Endodermal cell (in vitro differentiated cells): ENCODE measurements at regions not wholly inside any gene's neighbourhood (a gene's known extent, or its start where the extent isn't known, plus 50 kb on each side); places are given as distances from the start of the nearest gene placed in this dataset.

ENCODE experiments used
- DNase-seq: peaks from one replicate; pipeline ENCODE4 v3.0.0-alpha.2; 2017
- H3K27ac ChIP-seq: 2 replicates; pipeline ENCODE4 v1.5.1; 2013; ENCODE audit warnings: mild to moderate bottlenecking, low read depth, low read length, moderate library complexity
- H3K27me3 ChIP-seq: 2 replicates; pipeline ENCODE4 v1.6.1; 2013; ENCODE audit warnings: mild to moderate bottlenecking, low read length, moderate library complexity; ENCODE audit not compliant: insufficient read depth, control insufficient read depth, poor library complexity, severe bottlenecking
- H3K36me3 ChIP-seq: 2 replicates; pipeline ENCODE4 v1.7.0; 2013; ENCODE audit warnings: mild to moderate bottlenecking, low read length, moderate library complexity; ENCODE audit not compliant: control insufficient read depth, insufficient read depth
- H3K4me1 ChIP-seq: one replicate; pipeline ENCODE4 v1.7.0; 2013; ENCODE audit warnings: low read length; ENCODE audit not compliant: control insufficient read depth, insufficient read depth
- H3K4me3 ChIP-seq: 2 replicates; pipeline ENCODE4 v1.5.1; 2013; ENCODE audit warnings: mild to moderate bottlenecking, low read length, moderate library complexity
- H3K9ac ChIP-seq: 2 replicates; pipeline ENCODE4 v1.6.1; 2013; ENCODE audit warnings: mild to moderate bottlenecking, low read length, moderate library complexity; ENCODE audit not compliant: poor library complexity, severe bottlenecking; ENCODE audit errors: extremely low read depth
- H3K9me3 ChIP-seq: 2 replicates; pipeline ENCODE4 v1.6.1; 2013; ENCODE audit warnings: mild to moderate bottlenecking, low read length, moderate library complexity; ENCODE audit not compliant: control insufficient read depth
- H3K27ac Mint-ChIP-seq: 2 replicates; pipeline ENCODE4 v1.8.0; 2020; ENCODE audit warnings: mixed read lengths
- H3K27me3 Mint-ChIP-seq: 2 replicates; pipeline ENCODE4 v1.8.0; 2021; ENCODE audit warnings: mild to moderate bottlenecking, mixed read lengths; ENCODE audit not compliant: insufficient read depth
- H3K36me3 Mint-ChIP-seq: 2 replicates; pipeline ENCODE4 v1.8.0; 2020; ENCODE audit warnings: low read depth, mixed read lengths
- H3K4me1 Mint-ChIP-seq: 2 replicates; pipeline ENCODE4 v1.8.0; 2020; ENCODE audit warnings: mixed read lengths
- H3K4me3 Mint-ChIP-seq: 2 replicates; pipeline ENCODE4 v1.8.0; 2020; ENCODE audit warnings: mild to moderate bottlenecking, moderate library complexity, mixed read lengths
- H3K9me3 Mint-ChIP-seq: 2 replicates; pipeline ENCODE4 v1.8.0; 2020; ENCODE audit warnings: mild to moderate bottlenecking, mixed read lengths
- WGBS, 2 experiments: methylation state at CpG; one replicate each; pipeline versions ENCODE4 v1.1.5 to v1.1.7; 2013; ENCODE audit warnings: missing lambda C conversion rate in 2 of 2, mixed read lengths in 1 of 2; ENCODE audit not compliant: insufficient coverage in 1 of 2, insufficient read length in 1 of 2; 5-methylcytosine and 5-hydroxymethylcytosine counted together
- TF ChIP-seq, protein P1 (sequence below): fragments of 200-600 bp; sonication (generic); conservative IDR thresholded peaks from 2 replicates; pipeline ENCODE4 v1.5.0; 2021; ENCODE audit warnings: antibody characterized with exemption, mild to moderate bottlenecking

DNA sequence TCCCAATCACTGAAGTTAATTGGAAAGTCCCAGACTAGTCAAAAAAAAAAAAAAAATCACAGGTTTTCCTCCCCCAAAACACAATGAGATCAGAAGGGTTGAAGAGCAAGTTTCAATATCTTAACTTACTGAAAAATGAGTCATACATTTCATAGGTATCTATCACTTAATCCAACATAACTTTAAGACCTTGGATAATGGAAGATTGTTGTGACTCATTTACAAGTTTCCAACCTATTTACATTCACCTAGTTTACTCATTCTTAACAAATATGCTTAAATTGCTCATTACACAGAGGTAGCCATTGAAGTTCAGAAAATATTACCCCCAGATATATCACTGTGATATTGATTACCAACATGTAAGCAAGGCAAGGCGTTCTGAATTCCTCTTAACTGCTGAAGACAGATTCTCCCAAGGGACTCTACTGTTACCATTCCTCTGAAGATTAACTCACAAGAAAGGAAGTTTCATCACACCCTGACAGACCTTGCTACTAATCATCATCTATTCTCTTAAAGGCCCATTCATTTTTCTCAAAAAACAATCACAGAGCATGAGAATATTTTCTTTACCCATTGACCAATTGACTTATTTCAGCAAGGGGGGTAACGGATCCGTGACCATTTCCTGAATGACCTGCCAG lies 563.8 kb downstream of the TLE1 start:
- Histone ChIP-seq H3K27ac (no peak overlapping the region), H3K4me3 (no peak overlapping the region), H3K4me1 (no peaks in the 10 kb centered on the region), H3K27me3 (no peaks in the 10 kb centered on the region), H3K9me3 (no peaks in the 10 kb centered on the region), H3K9ac (no peak overlapping the region), H3K36me3 (no peaks in the 10 kb centered on the region)
- no peaks in the 10 kb centered on the region for H3K27me3 Mint-ChIP-seq
- H3K27ac Mint-ChIP-seq, result no peak overlapping the region
- no peaks in the 10 kb centered on the region for H3K36me3 Mint-ChIP-seq
- TF ChIP-seq, protein P1, sequence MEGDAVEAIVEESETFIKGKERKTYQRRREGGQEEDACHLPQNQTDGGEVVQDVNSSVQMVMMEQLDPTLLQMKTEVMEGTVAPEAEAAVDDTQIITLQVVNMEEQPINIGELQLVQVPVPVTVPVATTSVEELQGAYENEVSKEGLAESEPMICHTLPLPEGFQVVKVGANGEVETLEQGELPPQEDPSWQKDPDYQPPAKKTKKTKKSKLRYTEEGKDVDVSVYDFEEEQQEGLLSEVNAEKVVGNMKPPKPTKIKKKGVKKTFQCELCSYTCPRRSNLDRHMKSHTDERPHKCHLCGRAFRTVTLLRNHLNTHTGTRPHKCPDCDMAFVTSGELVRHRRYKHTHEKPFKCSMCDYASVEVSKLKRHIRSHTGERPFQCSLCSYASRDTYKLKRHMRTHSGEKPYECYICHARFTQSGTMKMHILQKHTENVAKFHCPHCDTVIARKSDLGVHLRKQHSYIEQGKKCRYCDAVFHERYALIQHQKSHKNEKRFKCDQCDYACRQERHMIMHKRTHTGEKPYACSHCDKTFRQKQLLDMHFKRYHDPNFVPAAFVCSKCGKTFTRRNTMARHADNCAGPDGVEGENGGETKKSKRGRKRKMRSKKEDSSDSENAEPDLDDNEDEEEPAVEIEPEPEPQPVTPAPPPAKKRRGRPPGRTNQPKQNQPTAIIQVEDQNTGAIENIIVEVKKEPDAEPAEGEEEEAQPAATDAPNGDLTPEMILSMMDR, result no peak
- H3K9me3 Mint-ChIP-seq, result peaks cover 6% of the 10 kb centered on the region
- no peak overlapping the region for H3K4me3 Mint-ChIP-seq
- peaks cover 30% of the 10 kb centered on the region for H3K4me1 Mint-ChIP-seq
- DNase-seq, result no peak
- 73 to 82% methylated on average over 3 of the region's 3 CpGs for WGBS, 2 experiments

DNA sequence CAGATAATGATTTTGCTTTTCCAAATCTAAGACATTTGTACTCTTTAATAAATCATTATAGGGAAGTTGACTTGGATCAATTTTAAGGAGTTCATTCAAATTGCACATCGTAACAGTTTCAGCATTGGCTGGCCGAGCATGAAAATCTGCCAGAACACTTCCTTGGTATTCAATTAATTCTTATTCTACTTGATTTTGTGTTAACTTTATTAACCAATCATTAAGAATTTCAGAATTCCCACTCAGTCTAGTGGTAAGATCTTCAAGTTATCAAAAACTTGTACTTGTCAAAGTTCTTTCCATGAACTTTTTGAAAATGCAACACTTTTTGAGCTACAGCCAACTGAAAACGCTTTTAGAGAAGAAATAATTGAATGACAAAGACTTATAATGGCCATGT lies 565.8 kb downstream of the TLE1 start:
- Histone ChIP-seq H3K27ac (no peak overlapping the region), H3K36me3 (no peaks in the 10 kb centered on the region), H3K4me3 (no peak overlapping the region), H3K9ac (no peak overlapping the region), H3K9me3 (no peaks in the 10 kb centered on the region), H3K4me1 (no peaks in the 10 kb centered on the region), H3K27me3 (no peaks in the 10 kb centered on the region)
- TF ChIP-seq, protein P1, result no peak
- peaks cover 6% of the 10 kb centered on the region for H3K9me3 Mint-ChIP-seq
- H3K4me1 Mint-ChIP-seq, result peaks cover 27% of the 10 kb centered on the region
- DNase-seq, result no peak
- no peaks in the 10 kb centered on the region for H3K36me3 Mint-ChIP-seq
- no peak overlapping the region for H3K27ac Mint-ChIP-seq
- no peaks in the 10 kb centered on the region for H3K27me3 Mint-ChIP-seq
- 91 to 100% methylated on average over 1 to 3 of the region's 3 CpGs for WGBS, 2 experiments
- no peak overlapping the region for H3K4me3 Mint-ChIP-seq

DNA sequence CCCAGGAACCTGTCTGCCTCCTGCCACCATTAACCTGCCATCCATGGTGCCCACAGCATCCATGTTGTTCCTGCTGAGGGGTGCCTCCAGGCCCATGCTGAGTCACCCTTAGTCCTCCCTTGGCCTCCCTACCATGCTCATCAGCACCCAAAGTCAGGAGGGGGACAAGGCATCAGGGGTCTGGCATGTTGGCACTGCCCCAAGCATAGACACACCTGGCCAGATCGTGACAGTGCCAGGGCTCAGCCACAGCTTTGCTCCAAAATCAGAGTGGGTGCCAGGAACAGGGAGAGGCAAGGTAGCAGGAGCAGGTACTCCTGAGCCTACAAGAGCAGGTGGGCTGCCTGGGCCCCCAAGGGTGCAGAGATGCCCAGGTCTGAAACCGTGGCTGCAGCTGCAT lies 566.6 kb downstream of the TLE1 start:
- Mint-ChIP-seq H3K27ac (no peak overlapping the region), H3K4me3 (no peak overlapping the region), H3K27me3 (no peaks in the 10 kb centered on the region), H3K36me3 (no peaks in the 10 kb centered on the region), H3K4me1 (peaks cover 21% of the 10 kb centered on the region), H3K9me3 (peaks cover 6% of the 10 kb centered on the region)
- H3K27me3 ChIP-seq, result no peaks in the 10 kb centered on the region
- H3K9ac ChIP-seq, result no peak overlapping the region
- no peak for DNase-seq
- no peak overlapping the region for H3K27ac ChIP-seq
- H3K36me3 ChIP-seq, result no peaks in the 10 kb centered on the region
- no peaks in the 10 kb centered on the region for H3K4me1 ChIP-seq
- TF ChIP-seq, protein P1, result no peak
- WGBS, 2 experiments, result 92 to 100% methylated on average over 1 to 2 of the region's 2 CpGs
- no peak overlapping the region for H3K4me3 ChIP-seq
- no peaks in the 10 kb centered on the region for H3K9me3 ChIP-seq
